Naive thymus-derived CD4-positive, alpha-beta T cell (primary cell): ENCODE measurements at regions not wholly inside any gene's neighbourhood (a gene's known extent, or its start where the extent isn't known, plus 50 kb on each side); places are given as distances from the start of the nearest gene placed in this dataset.

Source experiments
- ATAC-seq: fragments of 150-1000 bp; cut with Tn5 transposase; 2 replicates; pipeline ENCODE4 v1.10.0; 2021; ENCODE audit warnings: mild to moderate bottlenecking, moderate library complexity
- CTCF ChIA-PET: fragments of 350-600 bp; sonication (Branson Sonifier 250); formaldehyde crosslinking; loops from one replicate; lab custom pipeline; 2021; ENCODE audit warnings: antibody characterized with exemption; lab: Charles Lee
- POLR2A ChIA-PET: fragments of 350-600 bp; sonication (Branson Sonifier 250); formaldehyde crosslinking; loops from one replicate; lab custom pipeline; 2021; ENCODE audit warnings: antibody characterized with exemption, inconsistent platforms; lab: Charles Lee
- DNase-seq, 9 donors: peaks; one replicate each; pipeline versions ENCODE4 v3.0.0 to v3.0.0-alpha.2; 2020 to 2022; ENCODE audit warnings: mixed read lengths in 1 of 9
- H3K27ac ChIP-seq: one replicate; pipeline ENCODE4 v1.7.0; 2013; ENCODE audit warnings: mild to moderate bottlenecking, low read depth, low read length, moderate library complexity
- H3K27me3 ChIP-seq, 2 donors: one replicate each; pipeline ENCODE4 v1.7.0; 2013; ENCODE audit warnings: low read length in 2 of 2, mild to moderate bottlenecking in 2 of 2, moderate library complexity in 2 of 2; ENCODE audit not compliant: control insufficient read depth in 2 of 2, insufficient read depth in 2 of 2
- H3K36me3 ChIP-seq, 3 experiments: 1 replicate in 2 of 3; 2 replicates in 1 of 3; pipeline ENCODE4 v1.7.0; 2013; ENCODE audit warnings: low read length in 3 of 3, mild to moderate bottlenecking in 3 of 3, moderate library complexity in 1 of 3; ENCODE audit not compliant: insufficient read depth in 3 of 3, control insufficient read depth in 2 of 3
- H3K4me1 ChIP-seq, 2 donors: one replicate each; pipeline ENCODE4 v1.7.0; 2013; ENCODE audit warnings: low read length in 2 of 2, mild to moderate bottlenecking in 2 of 2, moderate library complexity in 1 of 2; ENCODE audit not compliant: control insufficient read depth in 2 of 2, insufficient read depth in 2 of 2
- H3K4me3 ChIP-seq: 2 replicates; pipeline ENCODE4 v1.7.0; 2013; ENCODE audit warnings: mild to moderate bottlenecking, low read length
- H3K9me3 ChIP-seq, 3 experiments: 1 replicate in 2 of 3; 2 replicates in 1 of 3; pipeline ENCODE4 v1.7.0; 2013; ENCODE audit warnings: low read length in 3 of 3; ENCODE audit not compliant: control insufficient read depth in 2 of 3
- H3K27ac Mint-ChIP-seq, 9 donors: one replicate each; pipeline ENCODE4 v1.8.0; 2020 to 2022; ENCODE audit warnings: mixed read lengths in 9 of 9, mild to moderate bottlenecking in 8 of 9, moderate library complexity in 5 of 9, inconsistent platforms in 2 of 9
- H3K27me3 Mint-ChIP-seq, 5 donors: one replicate each; pipeline ENCODE4 v1.8.0; 2021 to 2022; ENCODE audit warnings: mixed read lengths in 5 of 5, mild to moderate bottlenecking in 1 of 5
- H3K36me3 Mint-ChIP-seq, 5 donors: one replicate each; pipeline ENCODE4 v1.8.0; 2020 to 2022; ENCODE audit warnings: mixed read lengths in 5 of 5, mild to moderate bottlenecking in 3 of 5, inconsistent platforms in 1 of 5
- H3K4me1 Mint-ChIP-seq, 7 donors: one replicate each; pipeline ENCODE4 v1.8.0; 2020 to 2022; ENCODE audit warnings: mixed read lengths in 7 of 7, mild to moderate bottlenecking in 3 of 7, inconsistent platforms in 1 of 7
- H3K4me3 Mint-ChIP-seq, 10 donors: one replicate each; pipeline ENCODE4 v1.8.0; 2020 to 2022; ENCODE audit warnings: mild to moderate bottlenecking in 10 of 10, mixed read lengths in 10 of 10, moderate library complexity in 6 of 10, inconsistent platforms in 2 of 10
- H3K9me3 Mint-ChIP-seq, 11 donors: one replicate each; pipeline ENCODE4 v1.8.0; 2020 to 2022; ENCODE audit warnings: mixed read lengths in 11 of 11, mild to moderate bottlenecking in 4 of 11, inconsistent platforms in 1 of 11, moderate library complexity in 1 of 11
- intact Hi-C, 2 donors: fragments of 100-400 bp; cut with micrococcal nuclease; formaldehyde crosslinking; loops; one replicate each; pipeline ENCODE4 v1.15.1; 2023

DNA sequence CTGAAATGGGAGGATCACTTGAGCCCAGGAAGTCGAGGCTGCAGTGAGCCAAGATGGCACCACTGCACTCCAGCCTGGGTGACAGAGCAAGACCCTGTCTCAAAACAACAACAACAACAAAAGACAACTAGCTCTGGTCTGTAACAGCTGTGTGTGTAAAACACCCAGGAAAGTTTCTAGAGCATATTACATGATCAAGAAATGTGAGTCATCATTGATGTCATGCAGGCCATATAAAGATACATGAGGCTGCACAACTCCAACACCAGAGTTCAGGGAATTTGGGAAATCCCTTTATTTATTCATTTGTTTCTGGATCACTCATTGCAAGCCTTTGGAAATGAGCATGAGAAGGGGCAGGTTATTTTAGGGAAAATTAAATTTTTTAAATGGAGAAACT, 50.3 kb upstream of the CTPS1 start:
- H3K36me3 ChIP-seq = no peaks in the 10 kb centered on the region
- POLR2A ChIA-PET = no interaction called here
- Mint-ChIP-seq H3K27me3 (peaks cover 0 to 15% (median 0%) of the 10 kb centered on the region in 5 donors), H3K4me1 (no peaks in the 10 kb centered on the region), H3K9me3 (no peaks in the 10 kb centered on the region), H3K36me3 (no peaks in the 10 kb centered on the region), H3K4me3 (no peak overlapping the region), H3K27ac (no peak overlapping the region)
- H3K27ac ChIP-seq = no peak overlapping the region
- no peak overlapping the region for H3K4me3 ChIP-seq
- CTCF ChIA-PET = no interaction called here
- H3K4me1 ChIP-seq = no peaks in the 10 kb centered on the region
- H3K9me3 ChIP-seq = no peaks in the 10 kb centered on the region
- intact Hi-C loops = no loop called here
- ATAC-seq (no peak), DNase-seq (no peak)
- H3K27me3 ChIP-seq = no peaks in the 10 kb centered on the region
